Liver (tissue), 8 donors: ENCODE measurements at regions not wholly inside any gene's neighbourhood (a gene's known extent, or its start where the extent isn't known, plus 50 kb on each side); places are given as distances from the start of the nearest gene placed in this dataset.

ENCODE experiments used
- DNase-seq: peaks from one replicate; pipeline ENCODE4 v3.0.0-alpha.2; 2017; ENCODE audit warnings: low spot score
- H3K27ac ChIP-seq, 2 donors: one replicate each; pipeline ENCODE4 v1.7.0; 2013; ENCODE audit warnings: inconsistent platforms in 2 of 2, low read length in 2 of 2, control low read depth in 1 of 2, low read depth in 1 of 2, mild to moderate bottlenecking in 1 of 2
- H3K27me3 ChIP-seq, 4 donors: one replicate each; pipeline versions ENCODE4 v1.6.1 to v1.7.0; 2013; ENCODE audit warnings: low read length in 3 of 4, inconsistent platforms in 1 of 4, mild to moderate bottlenecking in 1 of 4, moderate library complexity in 1 of 4; ENCODE audit not compliant: control insufficient read depth in 4 of 4, insufficient read depth in 4 of 4
- H3K36me3 ChIP-seq, 4 donors: one replicate each; pipeline versions ENCODE4 v1.6.1 to v1.7.0; 2013; ENCODE audit warnings: low read length in 3 of 4, mild to moderate bottlenecking in 3 of 4, low read depth in 1 of 4, moderate library complexity in 1 of 4; ENCODE audit not compliant: control insufficient read depth in 4 of 4, insufficient read depth in 3 of 4
- H3K4me1 ChIP-seq, 4 donors: one replicate each; pipeline versions ENCODE4 v1.6.1 to v1.7.0; 2013; ENCODE audit warnings: low read length in 3 of 4, mild to moderate bottlenecking in 3 of 4, moderate library complexity in 1 of 4; ENCODE audit not compliant: control insufficient read depth in 4 of 4, insufficient read depth in 4 of 4
- H3K4me3 ChIP-seq, 3 donors: one replicate each; pipeline versions ENCODE4 v1.6.1 to v1.7.0; 2013; ENCODE audit warnings: low read length in 3 of 3, control low read depth in 1 of 3, low read depth in 1 of 3, mild to moderate bottlenecking in 1 of 3
- H3K9ac ChIP-seq, 2 donors: one replicate each; pipeline ENCODE4 v1.7.0; 2013; ENCODE audit warnings: low read length in 2 of 2, mild to moderate bottlenecking in 2 of 2, moderate library complexity in 2 of 2, control low read depth in 1 of 2, low read depth in 1 of 2
- H3K9me3 ChIP-seq, 4 donors: one replicate each; pipeline versions ENCODE4 v1.6.1 to v1.7.0; 2013; ENCODE audit warnings: low read length in 3 of 4; ENCODE audit not compliant: control insufficient read depth in 4 of 4
- EGR1 ChIP-seq, 2 donors: IDR thresholded peaks; 2 replicates each; pipeline ENCODE4 v1.6.1; 2016 to 2018; ENCODE audit warnings: antibody characterized with exemption in 2 of 2, low read depth in 2 of 2
- GABPA ChIP-seq, 2 donors: IDR thresholded peaks in 1 of 2; conservative IDR thresholded peaks in 1 of 2; 2 replicates each; pipeline ENCODE4 v1.6.1; 2016; ENCODE audit warnings: antibody characterized with exemption in 2 of 2, mild to moderate bottlenecking in 1 of 2, moderate library complexity in 1 of 2
- HNF4A ChIP-seq, 2 donors: conservative IDR thresholded peaks; 2 replicates each; pipeline ENCODE4 v1.6.1; 2016; ENCODE audit warnings: antibody characterized with exemption in 2 of 2, mild to moderate bottlenecking in 2 of 2
- JUND ChIP-seq, 2 donors: IDR thresholded peaks; 2 replicates each; pipeline ENCODE4 v1.6.1; 2016; ENCODE audit warnings: antibody characterized with exemption in 2 of 2
- NR2F2 ChIP-seq: IDR thresholded peaks from 2 replicates; pipeline ENCODE4 v1.6.1; 2016; ENCODE audit warnings: antibody characterized with exemption
- SP1 ChIP-seq: IDR thresholded peaks from 2 replicates; pipeline ENCODE4 v1.6.1; 2018; ENCODE audit warnings: antibody characterized with exemption, mild to moderate bottlenecking
- YY1 ChIP-seq: IDR thresholded peaks from 2 replicates; pipeline ENCODE4 v1.6.1; 2016; ENCODE audit warnings: antibody characterized with exemption, mild to moderate bottlenecking
- WGBS: extraction: QIAGEN DNeasy Blood & Tissue Kit; methylation state at CpG from one replicate; pipeline ENCODE4 v1.1.7; 2013; 5-methylcytosine and 5-hydroxymethylcytosine counted together
- TF ChIP-seq, protein P1 (sequence below): IDR thresholded peaks from 2 replicates; pipeline ENCODE4 v1.6.1; 2016; ENCODE audit warnings: antibody characterized with exemption
- TF ChIP-seq, protein P2 (sequence below): fragments of 150-350 bp; IDR thresholded peaks from 2 replicates; pipeline ENCODE4 v1.5.1; 2017; ENCODE audit warnings: improper control_type of control experiment, low read depth, low read length; ENCODE audit not compliant: missing input control
- donor health status: healthy.
- donor health status: healthy.
- donor health status: healthy.
- donor health status: healthy.
- donor health status: healthy.

DNA sequence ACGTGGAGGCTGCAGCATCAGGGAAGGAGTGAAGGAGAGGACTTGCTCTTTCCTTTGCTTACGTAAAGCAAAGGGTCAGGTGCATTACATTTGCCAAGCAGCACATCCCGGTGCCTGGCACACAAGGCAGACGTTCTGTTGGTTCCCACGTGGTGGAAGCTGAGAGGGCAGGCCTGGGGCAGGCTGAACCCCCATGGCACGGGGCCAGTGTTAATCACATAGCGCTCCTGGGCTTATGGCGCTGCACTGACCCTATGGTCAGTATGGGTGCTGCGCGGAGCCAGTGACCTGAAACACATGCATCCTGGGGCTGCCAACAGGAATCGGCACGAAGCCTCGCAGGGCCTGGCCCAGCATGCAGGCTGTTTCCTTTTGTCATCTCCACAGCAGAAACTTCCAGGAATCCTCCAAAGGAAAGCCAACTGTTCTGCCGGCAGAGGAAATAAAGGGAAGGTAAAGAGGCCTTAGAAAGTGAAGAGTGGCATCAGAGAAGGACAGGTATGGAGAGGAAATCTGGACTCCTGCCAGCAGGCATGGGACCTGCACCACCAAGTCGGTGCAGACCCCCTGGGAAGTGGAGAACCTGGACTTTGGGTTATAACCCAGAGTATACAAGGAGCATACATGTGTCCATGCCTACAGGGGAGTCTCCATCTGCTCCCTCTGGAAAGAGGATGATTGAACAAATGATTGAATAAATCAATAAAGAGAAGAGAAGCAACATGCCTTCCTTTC, 560.2 kb downstream of the TCERG1L start:
- H3K4me3 ChIP-seq: no peak overlapping the region
- WGBS: 82% methylated on average over 15 of the region's 15 CpGs
- no peak overlapping the region for H3K9ac ChIP-seq
- peaks cover 0 to 2% (median 0%) of the 10 kb centered on the region in 4 donors for H3K27me3 ChIP-seq
- no peaks in the 10 kb centered on the region for H3K36me3 ChIP-seq
- no peaks in the 10 kb centered on the region for H3K4me1 ChIP-seq
- no peak for DNase-seq
- TF ChIP-seq HNF4A (conservative IDR thresholded peaks at IDR 0.05) (no peak), YY1 (no peak), JUND (IDR thresholded peaks at IDR 0.05) (no peak)
- TF ChIP-seq, protein P1, sequence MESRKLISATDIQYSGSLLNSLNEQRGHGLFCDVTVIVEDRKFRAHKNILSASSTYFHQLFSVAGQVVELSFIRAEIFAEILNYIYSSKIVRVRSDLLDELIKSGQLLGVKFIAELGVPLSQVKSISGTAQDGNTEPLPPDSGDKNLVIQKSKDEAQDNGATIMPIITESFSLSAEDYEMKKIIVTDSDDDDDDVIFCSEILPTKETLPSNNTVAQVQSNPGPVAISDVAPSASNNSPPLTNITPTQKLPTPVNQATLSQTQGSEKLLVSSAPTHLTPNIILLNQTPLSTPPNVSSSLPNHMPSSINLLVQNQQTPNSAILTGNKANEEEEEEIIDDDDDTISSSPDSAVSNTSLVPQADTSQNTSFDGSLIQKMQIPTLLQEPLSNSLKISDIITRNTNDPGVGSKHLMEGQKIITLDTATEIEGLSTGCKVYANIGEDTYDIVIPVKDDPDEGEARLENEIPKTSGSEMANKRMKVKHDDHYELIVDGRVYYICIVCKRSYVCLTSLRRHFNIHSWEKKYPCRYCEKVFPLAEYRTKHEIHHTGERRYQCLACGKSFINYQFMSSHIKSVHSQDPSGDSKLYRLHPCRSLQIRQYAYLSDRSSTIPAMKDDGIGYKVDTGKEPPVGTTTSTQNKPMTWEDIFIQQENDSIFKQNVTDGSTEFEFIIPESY: no peak
- peaks cover 0 to 3% (median 0%) of the 10 kb centered on the region in 4 donors for H3K9me3 ChIP-seq
- no peak overlapping the region for H3K27ac ChIP-seq

GRCh38 chr10:130751851-130752250, 559.7 kb downstream of the TCERG1L start:
- TF ChIP-seq SP1 (no peak), NR2F2 (no peak), JUND (IDR thresholded peaks at IDR 0.05) (no peak), EGR1 (IDR thresholded peaks at IDR 0.05; ENCODE audit: low read depth in 2 of 2) (no peak), GABPA (IDR thresholded peaks at IDR 0.05 in 1 of 2, conservative IDR thresholded peaks at IDR 0.05 in 1 of 2) (no peak)
- TF ChIP-seq, protein P1: no peak
- Histone ChIP-seq H3K9me3 (peaks cover 0 to 3% (median 0%) of the 10 kb centered on the region in 4 donors), H3K4me1 (no peaks in the 10 kb centered on the region), H3K27ac (no peak overlapping the region), H3K9ac (no peak overlapping the region), H3K4me3 (no peak overlapping the region), H3K27me3 (peaks cover 0 to 2% (median 0%) of the 10 kb centered on the region in 4 donors), H3K36me3 (no peaks in the 10 kb centered on the region)
- 72% methylated on average over 8 of the region's 8 CpGs for WGBS
- DNase-seq: no peak

DNA sequence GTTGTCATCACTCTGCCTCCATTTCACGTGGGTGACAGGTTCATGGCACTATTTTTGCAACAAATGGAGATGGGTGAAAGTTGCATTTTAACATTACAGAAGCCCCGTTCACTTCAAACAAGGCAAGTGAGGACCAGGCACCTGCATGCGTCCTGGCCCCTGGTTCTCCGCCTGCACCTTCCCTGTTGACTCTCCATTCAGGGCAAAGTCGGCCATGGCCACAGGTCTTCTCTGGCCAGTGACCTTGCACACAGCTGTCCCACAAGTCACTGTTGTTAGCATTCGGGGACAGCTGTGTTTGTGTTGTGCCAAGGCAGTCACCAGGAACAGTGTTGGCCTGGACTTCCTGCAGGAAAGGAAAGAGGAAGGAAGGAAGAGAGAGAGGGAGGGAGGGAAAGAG, 554.9 kb downstream of the TCERG1L start:
- no peaks in the 10 kb centered on the region for H3K36me3 ChIP-seq
- H3K4me3 ChIP-seq: no peak overlapping the region
- H3K27ac ChIP-seq: no peak overlapping the region
- 71% methylated on average over 6 of the region's 6 CpGs for WGBS
- no peaks in the 10 kb centered on the region for H3K27me3 ChIP-seq
- TF ChIP-seq GABPA (IDR thresholded peaks at IDR 0.05 in 1 of 2, conservative IDR thresholded peaks at IDR 0.05 in 1 of 2) (no peak), EGR1 (IDR thresholded peaks at IDR 0.05; ENCODE audit: low read depth in 2 of 2) (no peak), YY1 (no peak)
- TF ChIP-seq, protein P2, sequence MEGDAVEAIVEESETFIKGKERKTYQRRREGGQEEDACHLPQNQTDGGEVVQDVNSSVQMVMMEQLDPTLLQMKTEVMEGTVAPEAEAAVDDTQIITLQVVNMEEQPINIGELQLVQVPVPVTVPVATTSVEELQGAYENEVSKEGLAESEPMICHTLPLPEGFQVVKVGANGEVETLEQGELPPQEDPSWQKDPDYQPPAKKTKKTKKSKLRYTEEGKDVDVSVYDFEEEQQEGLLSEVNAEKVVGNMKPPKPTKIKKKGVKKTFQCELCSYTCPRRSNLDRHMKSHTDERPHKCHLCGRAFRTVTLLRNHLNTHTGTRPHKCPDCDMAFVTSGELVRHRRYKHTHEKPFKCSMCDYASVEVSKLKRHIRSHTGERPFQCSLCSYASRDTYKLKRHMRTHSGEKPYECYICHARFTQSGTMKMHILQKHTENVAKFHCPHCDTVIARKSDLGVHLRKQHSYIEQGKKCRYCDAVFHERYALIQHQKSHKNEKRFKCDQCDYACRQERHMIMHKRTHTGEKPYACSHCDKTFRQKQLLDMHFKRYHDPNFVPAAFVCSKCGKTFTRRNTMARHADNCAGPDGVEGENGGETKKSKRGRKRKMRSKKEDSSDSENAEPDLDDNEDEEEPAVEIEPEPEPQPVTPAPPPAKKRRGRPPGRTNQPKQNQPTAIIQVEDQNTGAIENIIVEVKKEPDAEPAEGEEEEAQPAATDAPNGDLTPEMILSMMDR: no peak
- no peak overlapping the region for H3K9ac ChIP-seq
- no peak for DNase-seq
- H3K4me1 ChIP-seq: no peaks in the 10 kb centered on the region
- peaks cover 0 to 3% (median 0%) of the 10 kb centered on the region in 4 donors for H3K9me3 ChIP-seq
